ENCODE measurements at regions not wholly inside any gene's neighbourhood (a gene's known extent, or its start where the extent isn't known, plus 50 kb on each side); places are given as distances from the start of the nearest gene placed in this dataset.

DNA sequence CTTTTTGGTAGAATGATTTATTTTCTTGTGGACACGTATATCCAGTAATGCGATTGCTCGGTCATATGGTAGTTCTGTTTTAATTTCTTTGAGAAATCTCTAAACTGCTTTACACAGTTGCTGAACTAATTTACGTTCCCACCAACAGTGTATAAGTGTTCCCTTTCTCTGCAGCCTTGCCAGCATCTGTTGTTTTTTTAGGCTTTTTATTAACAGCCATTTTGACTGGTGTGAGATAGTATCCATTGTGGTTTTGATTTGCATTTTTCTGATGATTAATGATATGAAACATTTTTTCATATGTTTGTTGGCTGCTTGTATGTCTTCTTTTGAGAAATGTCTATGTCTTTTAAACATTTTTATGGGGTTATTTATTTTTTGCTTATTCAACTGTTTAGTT is 196.7 kb downstream of the MOXD1 start:
- TF ChIP-seq POLR2A (IDR thresholded peaks at IDR 0.05; ENCODE audit: low read length) (no peak), GATA1 (IDR thresholded peaks at IDR 0.05; ENCODE audit: low read depth, low read length) (no peak)

Measured in erythroblast (primary cell).